ENCODE measurements at regions not wholly inside any gene's neighbourhood (a gene's known extent, or its start where the extent isn't known, plus 50 kb on each side); places are given as distances from the start of the nearest gene placed in this dataset.

DNA sequence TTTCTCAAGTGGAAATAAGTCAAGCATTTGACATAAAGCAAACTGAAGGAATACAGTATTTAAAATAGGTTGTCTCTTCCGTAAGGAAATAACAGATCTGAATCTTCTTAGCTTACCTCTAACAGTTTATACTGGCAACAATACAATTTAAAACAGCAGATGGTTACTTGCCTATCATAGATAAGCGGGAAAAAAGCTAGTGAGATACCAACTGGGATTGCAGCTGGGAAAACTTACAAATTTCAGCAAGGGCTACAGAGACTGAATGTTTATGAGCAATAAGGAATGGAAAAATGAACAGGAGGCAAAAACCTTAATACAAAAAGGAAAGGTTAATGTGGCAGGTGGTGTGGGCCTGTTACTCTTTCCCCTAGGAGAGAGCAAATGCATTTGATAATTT lies 220.0 kb downstream of the RASSF9 start:
- TF ChIP-seq ARNT (IDR thresholded peaks at IDR 0.05): no peak
- no peak for TF ChIP-seq SP1 (IDR thresholded peaks at IDR 0.05)
- no peak for TF ChIP-seq FOXA1 (IDR thresholded peaks at IDR 0.05)
- no peak for TF ChIP-seq NFRKB (IDR thresholded peaks at IDR 0.05)
- no peak for TF ChIP-seq FOXM1 (IDR thresholded peaks at IDR 0.05; ENCODE audit: borderline replicate concordance)
- TF ChIP-seq ZNF384 (IDR thresholded peaks at IDR 0.05): no peak
- no peak for TF ChIP-seq SUZ12 (IDR thresholded peaks at IDR 0.05)
